ENCODE measurements at regions not wholly inside any gene's neighbourhood (a gene's known extent, or its start where the extent isn't known, plus 50 kb on each side); places are given as distances from the start of the nearest gene placed in this dataset.

DNA sequence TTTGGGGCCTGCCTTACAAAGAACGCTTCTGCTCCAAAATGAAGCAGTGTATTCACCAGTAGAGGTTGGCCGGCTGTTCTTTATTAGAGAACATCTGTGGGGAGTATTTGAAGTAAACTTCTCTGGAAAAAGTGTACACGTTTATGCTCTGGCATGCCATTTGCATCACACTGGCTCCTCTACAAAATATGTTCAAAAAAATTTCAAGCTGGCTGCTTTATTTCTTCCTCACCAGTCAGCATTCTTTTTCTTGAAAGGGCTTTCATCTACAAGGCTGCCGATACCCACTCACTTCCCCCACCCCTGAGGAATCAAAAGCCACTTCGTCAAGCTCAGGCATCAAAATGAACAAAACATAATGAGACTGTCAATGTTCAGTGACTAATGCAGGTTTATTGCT, 294.1 kb downstream of the TFAP2B start:
- TF ChIP-seq ZNF565 (CRISPR knock-in tag; conservative IDR thresholded peaks at IDR 0.05; ENCODE audit: low read depth), result no peak
- TF ChIP-seq, protein P1, sequence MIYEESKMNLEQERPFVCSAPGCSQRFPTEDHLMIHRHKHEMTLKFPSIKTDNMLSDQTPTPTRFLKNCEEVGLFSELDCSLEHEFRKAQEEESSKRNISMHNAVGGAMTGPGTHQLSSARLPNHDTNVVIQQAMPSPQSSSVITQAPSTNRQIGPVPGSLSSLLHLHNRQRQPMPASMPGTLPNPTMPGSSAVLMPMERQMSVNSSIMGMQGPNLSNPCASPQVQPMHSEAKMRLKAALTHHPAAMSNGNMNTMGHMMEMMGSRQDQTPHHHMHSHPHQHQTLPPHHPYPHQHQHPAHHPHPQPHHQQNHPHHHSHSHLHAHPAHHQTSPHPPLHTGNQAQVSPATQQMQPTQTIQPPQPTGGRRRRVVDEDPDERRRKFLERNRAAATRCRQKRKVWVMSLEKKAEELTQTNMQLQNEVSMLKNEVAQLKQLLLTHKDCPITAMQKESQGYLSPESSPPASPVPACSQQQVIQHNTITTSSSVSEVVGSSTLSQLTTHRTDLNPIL (CRISPR knock-in tag; IDR thresholded peaks at IDR 0.05; ENCODE audit: low read depth), result no peak
- no peak for TF ChIP-seq ZNF70 (CRISPR knock-in tag; IDR thresholded peaks at IDR 0.05)
- TF ChIP-seq, protein P2, sequence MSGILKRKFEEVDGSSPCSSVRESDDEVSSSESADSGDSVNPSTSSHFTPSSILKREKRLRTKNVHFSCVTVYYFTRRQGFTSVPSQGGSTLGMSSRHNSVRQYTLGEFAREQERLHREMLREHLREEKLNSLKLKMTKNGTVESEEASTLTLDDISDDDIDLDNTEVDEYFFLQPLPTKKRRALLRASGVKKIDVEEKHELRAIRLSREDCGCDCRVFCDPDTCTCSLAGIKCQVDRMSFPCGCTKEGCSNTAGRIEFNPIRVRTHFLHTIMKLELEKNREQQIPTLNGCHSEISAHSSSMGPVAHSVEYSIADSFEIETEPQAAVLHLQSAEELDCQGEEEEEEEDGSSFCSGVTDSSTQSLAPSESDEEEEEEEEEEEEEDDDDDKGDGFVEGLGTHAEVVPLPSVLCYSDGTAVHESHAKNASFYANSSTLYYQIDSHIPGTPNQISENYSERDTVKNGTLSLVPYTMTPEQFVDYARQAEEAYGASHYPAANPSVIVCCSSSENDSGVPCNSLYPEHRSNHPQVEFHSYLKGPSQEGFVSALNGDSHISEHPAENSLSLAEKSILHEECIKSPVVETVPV (CRISPR knock-in tag; IDR thresholded peaks at IDR 0.05), result no peak
- TF ChIP-seq, protein P3, sequence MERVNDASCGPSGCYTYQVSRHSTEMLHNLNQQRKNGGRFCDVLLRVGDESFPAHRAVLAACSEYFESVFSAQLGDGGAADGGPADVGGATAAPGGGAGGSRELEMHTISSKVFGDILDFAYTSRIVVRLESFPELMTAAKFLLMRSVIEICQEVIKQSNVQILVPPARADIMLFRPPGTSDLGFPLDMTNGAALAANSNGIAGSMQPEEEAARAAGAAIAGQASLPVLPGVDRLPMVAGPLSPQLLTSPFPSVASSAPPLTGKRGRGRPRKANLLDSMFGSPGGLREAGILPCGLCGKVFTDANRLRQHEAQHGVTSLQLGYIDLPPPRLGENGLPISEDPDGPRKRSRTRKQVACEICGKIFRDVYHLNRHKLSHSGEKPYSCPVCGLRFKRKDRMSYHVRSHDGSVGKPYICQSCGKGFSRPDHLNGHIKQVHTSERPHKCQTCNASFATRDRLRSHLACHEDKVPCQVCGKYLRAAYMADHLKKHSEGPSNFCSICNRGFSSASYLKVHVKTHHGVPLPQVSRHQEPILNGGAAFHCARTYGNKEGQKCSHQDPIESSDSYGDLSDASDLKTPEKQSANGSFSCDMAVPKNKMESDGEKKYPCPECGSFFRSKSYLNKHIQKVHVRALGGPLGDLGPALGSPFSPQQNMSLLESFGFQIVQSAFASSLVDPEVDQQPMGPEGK (CRISPR knock-in tag; IDR thresholded peaks at IDR 0.05; ENCODE audit: borderline replicate concordance), result no peak
- TF ChIP-seq, protein P4, sequence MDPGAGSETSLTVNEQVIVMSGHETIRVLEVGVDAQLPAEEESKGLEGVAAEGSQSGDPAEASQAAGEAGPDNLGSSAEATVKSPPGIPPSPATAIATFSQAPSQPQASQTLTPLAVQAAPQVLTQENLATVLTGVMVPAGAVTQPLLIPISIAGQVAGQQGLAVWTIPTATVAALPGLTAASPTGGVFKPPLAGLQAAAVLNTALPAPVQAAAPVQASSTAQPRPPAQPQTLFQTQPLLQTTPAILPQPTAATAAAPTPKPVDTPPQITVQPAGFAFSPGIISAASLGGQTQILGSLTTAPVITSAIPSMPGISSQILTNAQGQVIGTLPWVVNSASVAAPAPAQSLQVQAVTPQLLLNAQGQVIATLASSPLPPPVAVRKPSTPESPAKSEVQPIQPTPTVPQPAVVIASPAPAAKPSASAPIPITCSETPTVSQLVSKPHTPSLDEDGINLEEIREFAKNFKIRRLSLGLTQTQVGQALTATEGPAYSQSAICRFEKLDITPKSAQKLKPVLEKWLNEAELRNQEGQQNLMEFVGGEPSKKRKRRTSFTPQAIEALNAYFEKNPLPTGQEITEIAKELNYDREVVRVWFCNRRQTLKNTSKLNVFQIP (CRISPR knock-in tag; IDR thresholded peaks at IDR 0.05; ENCODE audit: borderline replicate concordance, low read depth), result no peak
- TF ChIP-seq ZFP3 (CRISPR knock-in tag; IDR thresholded peaks at IDR 0.05), result no peak
- no peak for TF ChIP-seq GLIS3 (CRISPR knock-in tag; IDR thresholded peaks at IDR 0.05)
- TF ChIP-seq TCF4 (CRISPR knock-in tag; IDR thresholded peaks at IDR 0.05; ENCODE audit: borderline replicate concordance), result no peak
- no peak for TF ChIP-seq TOX (CRISPR knock-in tag; IDR thresholded peaks at IDR 0.05; ENCODE audit: borderline replicate concordance)
- no peak for TF ChIP-seq BACH2 (CRISPR knock-in tag; IDR thresholded peaks at IDR 0.05; ENCODE audit: borderline replicate concordance)

Measured in SK-N-SH treated with all-trans-retinoic acid at 6 μM for 48 hours (cell line).